ENCODE measurements at regions not wholly inside any gene's neighbourhood (a gene's known extent, or its start where the extent isn't known, plus 50 kb on each side); places are given as distances from the start of the nearest gene placed in this dataset.

DNA sequence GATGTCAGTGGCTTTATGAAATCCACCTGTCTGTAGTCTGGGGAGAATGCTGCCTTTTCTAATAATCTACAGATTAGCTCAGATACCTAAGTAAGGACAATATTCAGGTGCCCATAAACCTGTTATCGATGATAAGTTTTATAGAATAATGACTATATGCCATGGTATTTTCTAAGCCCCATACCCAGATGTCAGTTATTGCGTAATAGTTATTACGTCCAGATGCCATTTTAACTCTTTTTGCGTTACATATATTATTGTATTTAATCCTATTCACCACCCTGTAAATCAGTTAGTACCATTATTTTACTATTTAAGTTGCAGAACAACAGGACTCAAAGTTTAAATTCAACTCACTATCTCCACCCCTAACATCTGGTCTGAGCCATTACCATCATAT is 1343.9 kb upstream of the ACO1 start:
- Histone ChIP-seq H3K9me3 (ENCODE audit: control insufficient read depth, low read depth, low read length) (no peaks in the 10 kb centered on the region), H3K4me1 (ENCODE audit: insufficient read depth, low read length) (no peaks in the 10 kb centered on the region), H2BK20ac (ENCODE audit: low read depth, low read length, poor library complexity, severe bottlenecking) (no peak overlapping the region), H4K91ac (ENCODE audit: insufficient read length, low read depth, low read length) (no peak overlapping the region), H2BK120ac (ENCODE audit: low read depth, low read length, poor library complexity, severe bottlenecking) (no peak overlapping the region), H2BK12ac (ENCODE audit: insufficient read length, low read depth, low read length) (no peak overlapping the region), H3K27ac (ENCODE audit: insufficient read length, low read depth, low read length) (no peak overlapping the region), H2AK5ac (ENCODE audit: insufficient read length, low read length) (no peak overlapping the region), H3K4ac (ENCODE audit: low read depth, low read length) (no peak overlapping the region), H4K8ac (replicated peaks; ENCODE audit: insufficient read length, low read depth, low read length) (no peak overlapping the region), H4K5ac (ENCODE audit: insufficient read length, low read depth, low read length) (no peak overlapping the region), H3K56ac (ENCODE audit: insufficient read length, low read depth, low read length) (no peak overlapping the region), H3K23ac (ENCODE audit: insufficient read length, low read depth, low read length) (no peak overlapping the region), H3K79me2 (ENCODE audit: insufficient read depth, low read length) (no peaks in the 10 kb centered on the region), H3K18ac (ENCODE audit: insufficient read length, low read depth, low read length) (no peak overlapping the region), H4K20me1 (ENCODE audit: control insufficient read depth, insufficient read depth, insufficient read length) (no peaks in the 10 kb centered on the region), H3K79me1 (ENCODE audit: insufficient read depth, low read depth, low read length, poor library complexity, severe bottlenecking) (no peaks in the 10 kb centered on the region), H3K23me2 (ENCODE audit: insufficient read length, low read depth, low read length, poor library complexity, severe bottlenecking) (no peaks in the 10 kb centered on the region), H3K4me2 (ENCODE audit: insufficient read depth, insufficient read length, low read length) (no peak overlapping the region), H2BK5ac (ENCODE audit: insufficient read length, low read length) (no peak overlapping the region), H2AFZ (ENCODE audit: low read length) (no peak overlapping the region), H2BK15ac (ENCODE audit: low read depth, low read length) (no peak overlapping the region), H3K9ac (ENCODE audit: extremely low read depth, insufficient read length, low read length) (no peak overlapping the region), H3K27me3 (ENCODE audit: insufficient read depth, low read length) (no peaks in the 10 kb centered on the region), H3T11ph (ENCODE audit: low read length) (no peak overlapping the region), H3K14ac (ENCODE audit: insufficient read depth, low read length) (no peak overlapping the region)
- WGBS (ENCODE audit: extremely low coverage, insufficient read length, low lambda C conversion rate): no CpG with 5 or more reads among the region's 4 CpGs
- DNase-seq: no peak
- H3K27me3 Mint-ChIP-seq (ENCODE audit: low read depth): no peaks in the 10 kb centered on the region
- H3K9me3 Mint-ChIP-seq: no peaks in the 10 kb centered on the region
- no peak overlapping the region for H3K27ac Mint-ChIP-seq
- peaks cover 0 to 2% of the 10 kb centered on the region in 2 experiments; a peak in 1 of 4 replicates for H3K4me1 Mint-ChIP-seq
- no peaks in the 10 kb centered on the region; a peak in 1 of 7 replicates for H3K36me3 Mint-ChIP-seq (ENCODE audit: insufficient read depth in 1 of 3, low read depth in 3 of 3)
- TF ChIP-seq, protein P1, sequence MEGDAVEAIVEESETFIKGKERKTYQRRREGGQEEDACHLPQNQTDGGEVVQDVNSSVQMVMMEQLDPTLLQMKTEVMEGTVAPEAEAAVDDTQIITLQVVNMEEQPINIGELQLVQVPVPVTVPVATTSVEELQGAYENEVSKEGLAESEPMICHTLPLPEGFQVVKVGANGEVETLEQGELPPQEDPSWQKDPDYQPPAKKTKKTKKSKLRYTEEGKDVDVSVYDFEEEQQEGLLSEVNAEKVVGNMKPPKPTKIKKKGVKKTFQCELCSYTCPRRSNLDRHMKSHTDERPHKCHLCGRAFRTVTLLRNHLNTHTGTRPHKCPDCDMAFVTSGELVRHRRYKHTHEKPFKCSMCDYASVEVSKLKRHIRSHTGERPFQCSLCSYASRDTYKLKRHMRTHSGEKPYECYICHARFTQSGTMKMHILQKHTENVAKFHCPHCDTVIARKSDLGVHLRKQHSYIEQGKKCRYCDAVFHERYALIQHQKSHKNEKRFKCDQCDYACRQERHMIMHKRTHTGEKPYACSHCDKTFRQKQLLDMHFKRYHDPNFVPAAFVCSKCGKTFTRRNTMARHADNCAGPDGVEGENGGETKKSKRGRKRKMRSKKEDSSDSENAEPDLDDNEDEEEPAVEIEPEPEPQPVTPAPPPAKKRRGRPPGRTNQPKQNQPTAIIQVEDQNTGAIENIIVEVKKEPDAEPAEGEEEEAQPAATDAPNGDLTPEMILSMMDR (conservative IDR thresholded peaks at IDR 0.05): no peak
- H3K4me3 Mint-ChIP-seq: no peak overlapping the region

Measured in H9 (cell line).